ENCODE measurements at regions not wholly inside any gene's neighbourhood (a gene's known extent, or its start where the extent isn't known, plus 50 kb on each side); places are given as distances from the start of the nearest gene placed in this dataset.

DNA sequence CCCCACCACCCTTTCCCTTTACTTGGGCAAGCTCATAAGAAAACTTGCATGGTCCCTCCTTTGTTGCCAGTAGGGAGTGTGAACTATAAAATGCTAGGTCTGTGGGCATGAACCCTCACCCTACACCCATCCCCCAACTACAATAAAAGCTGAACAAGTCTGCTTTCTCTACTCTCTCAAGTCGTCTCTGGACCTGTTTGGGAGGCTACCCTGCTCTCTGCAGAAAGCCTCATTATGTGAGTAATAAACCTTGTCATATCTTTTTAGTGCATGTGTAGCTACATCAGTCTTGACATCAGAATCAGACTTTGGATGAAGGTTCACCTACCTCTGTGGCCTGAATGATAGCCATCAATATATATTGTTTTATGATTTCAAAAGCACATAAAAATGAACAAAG, 155.4 kb upstream of the FAM241A start:
- TF ChIP-seq, protein P1, sequence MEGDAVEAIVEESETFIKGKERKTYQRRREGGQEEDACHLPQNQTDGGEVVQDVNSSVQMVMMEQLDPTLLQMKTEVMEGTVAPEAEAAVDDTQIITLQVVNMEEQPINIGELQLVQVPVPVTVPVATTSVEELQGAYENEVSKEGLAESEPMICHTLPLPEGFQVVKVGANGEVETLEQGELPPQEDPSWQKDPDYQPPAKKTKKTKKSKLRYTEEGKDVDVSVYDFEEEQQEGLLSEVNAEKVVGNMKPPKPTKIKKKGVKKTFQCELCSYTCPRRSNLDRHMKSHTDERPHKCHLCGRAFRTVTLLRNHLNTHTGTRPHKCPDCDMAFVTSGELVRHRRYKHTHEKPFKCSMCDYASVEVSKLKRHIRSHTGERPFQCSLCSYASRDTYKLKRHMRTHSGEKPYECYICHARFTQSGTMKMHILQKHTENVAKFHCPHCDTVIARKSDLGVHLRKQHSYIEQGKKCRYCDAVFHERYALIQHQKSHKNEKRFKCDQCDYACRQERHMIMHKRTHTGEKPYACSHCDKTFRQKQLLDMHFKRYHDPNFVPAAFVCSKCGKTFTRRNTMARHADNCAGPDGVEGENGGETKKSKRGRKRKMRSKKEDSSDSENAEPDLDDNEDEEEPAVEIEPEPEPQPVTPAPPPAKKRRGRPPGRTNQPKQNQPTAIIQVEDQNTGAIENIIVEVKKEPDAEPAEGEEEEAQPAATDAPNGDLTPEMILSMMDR (conservative IDR thresholded peaks at IDR 0.05 in 1 of 2, IDR thresholded peaks at IDR 0.05 in 1 of 2; ENCODE audit: extremely low read depth in 1 of 2, insufficient read depth in 1 of 2, low read depth in 1 of 2, low read length in 2 of 2): no peak
- TF ChIP-seq EZH2 (IDR thresholded peaks at IDR 0.05; ENCODE audit: borderline replicate concordance, low read length): no peak

Measured in mammary epithelial cell (primary cell).